Stimulated activated CD4-positive, alpha-beta T cell treated with anti-CD3 and anti-CD28 coated beads, Interleukin-2, amount 100 ng/mL, for 48 hours (primary cell): ENCODE measurements at regions not wholly inside any gene's neighbourhood (a gene's known extent, or its start where the extent isn't known, plus 50 kb on each side); places are given as distances from the start of the nearest gene placed in this dataset.

Experiments
- DNase-seq, 2 donors: peaks; one replicate each; pipeline ENCODE4 v3.0.0-alpha.2; 2020

- no peak for DNase-seq
Observed at GRCh38 chr11:104582431-104582830, 315.8 kb downstream of the CASP12 start.

- DNase-seq = no peak
Observed at GRCh38 chr11:104581246-104581980, 316.8 kb downstream of the CASP12 start.

- no peak for DNase-seq
Observed at GRCh38 chr11:104573441-104573990, 324.7 kb downstream of the CASP12 start.

GRCh38 chr11:104572279-104572678, 326.0 kb downstream of the CASP12 start:
- DNase-seq = no peak

- no peak for DNase-seq
Observed at GRCh38 chr11:104570078-104570701, 328.1 kb downstream of the CASP12 start.

- no peak for DNase-seq
Observed at GRCh38 chr11:104565583-104565961, 332.7 kb downstream of the CASP12 start.

- DNase-seq = no peak
Observed at GRCh38 chr11:104564921-104565582, 333.2 kb downstream of the CASP12 start.

- no peak for DNase-seq
Observed at GRCh38 chr11:104556606-104557301, 341.5 kb downstream of the CASP12 start.

- no peak for DNase-seq
Observed at GRCh38 chr11:104549019-104549418, 349.2 kb downstream of the CASP12 start.

- DNase-seq = no peak
Observed at GRCh38 chr11:104547996-104548661, 350.1 kb downstream of the CASP12 start.

GRCh38 chr11:104546501-104546900, 351.8 kb downstream of the CASP12 start:
- no peak for DNase-seq

- DNase-seq = no peak
Observed at GRCh38 chr11:104541701-104542100, 356.6 kb downstream of the CASP12 start.

- DNase-seq = no peak
Observed at GRCh38 chr11:104538313-104538712, 359.9 kb downstream of the CASP12 start.

GRCh38 chr11:104534278-104534677, 364.0 kb downstream of the CASP12 start:
- no peak for DNase-seq

GRCh38 chr11:104531894-104532293, 366.4 kb downstream of the CASP12 start:
- no peak for DNase-seq

- DNase-seq = no peak
Observed at GRCh38 chr11:104531075-104531474, 367.1 kb upstream of the PDGFD start.

- no peak for DNase-seq
Observed at GRCh38 chr11:104529906-104530305, 366.0 kb upstream of the PDGFD start.

- no peak for DNase-seq
Observed at GRCh38 chr11:104529213-104529612, 365.3 kb upstream of the PDGFD start.

GRCh38 chr11:104526006-104526405, 362.1 kb upstream of the PDGFD start:
- no peak for DNase-seq

GRCh38 chr11:104525416-104525815, 361.5 kb upstream of the PDGFD start:
- DNase-seq = no peak

- no peak for DNase-seq
Observed at GRCh38 chr11:104524254-104524653, 360.3 kb upstream of the PDGFD start.

GRCh38 chr11:104523611-104524010, 359.7 kb upstream of the PDGFD start:
- no peak for DNase-seq

GRCh38 chr11:104522650-104523049, 358.7 kb upstream of the PDGFD start:
- no peak for DNase-seq
